SJCRH30 (cell line): ENCODE measurements at regions not wholly inside any gene's neighbourhood (a gene's known extent, or its start where the extent isn't known, plus 50 kb on each side); places are given as distances from the start of the nearest gene placed in this dataset.

ENCODE experiments used
- DNase-seq, 2 experiments: peaks; one replicate each; pipeline ENCODE4 v3.0.0-alpha.2; 2015 to 2020
- H3K27ac ChIP-seq: fragments of 250-450 bp; sonication (Bioruptor Pico); 2 replicates; pipeline ENCODE4 v1.5.1; 2020; ENCODE audit warnings: mild to moderate bottlenecking, moderate library complexity
- H3K27me3 ChIP-seq: fragments of 250-450 bp; sonication (Bioruptor Pico); 2 replicates; pipeline ENCODE4 v1.5.1; 2020; ENCODE audit warnings: mild to moderate bottlenecking, moderate library complexity
- H3K36me3 ChIP-seq: fragments of 250-450 bp; sonication (Bioruptor Pico); 2 replicates; pipeline ENCODE4 v1.5.1; 2020; ENCODE audit warnings: mild to moderate bottlenecking, moderate library complexity
- H3K4me1 ChIP-seq: fragments of 250-450 bp; sonication (Bioruptor Pico); 2 replicates; pipeline ENCODE4 v1.5.1; 2020; ENCODE audit warnings: mild to moderate bottlenecking, moderate library complexity
- H3K4me3 ChIP-seq: fragments of 250-450 bp; sonication (Bioruptor Pico); 2 replicates; pipeline ENCODE4 v1.5.1; 2020; ENCODE audit warnings: mild to moderate bottlenecking, moderate library complexity
- H3K9me3 ChIP-seq: fragments of 250-450 bp; sonication (Bioruptor Pico); replicated peaks from 2 replicates; pipeline ENCODE4 v1.5.1; 2020; ENCODE audit warnings: mild to moderate bottlenecking, moderate library complexity

DNA sequence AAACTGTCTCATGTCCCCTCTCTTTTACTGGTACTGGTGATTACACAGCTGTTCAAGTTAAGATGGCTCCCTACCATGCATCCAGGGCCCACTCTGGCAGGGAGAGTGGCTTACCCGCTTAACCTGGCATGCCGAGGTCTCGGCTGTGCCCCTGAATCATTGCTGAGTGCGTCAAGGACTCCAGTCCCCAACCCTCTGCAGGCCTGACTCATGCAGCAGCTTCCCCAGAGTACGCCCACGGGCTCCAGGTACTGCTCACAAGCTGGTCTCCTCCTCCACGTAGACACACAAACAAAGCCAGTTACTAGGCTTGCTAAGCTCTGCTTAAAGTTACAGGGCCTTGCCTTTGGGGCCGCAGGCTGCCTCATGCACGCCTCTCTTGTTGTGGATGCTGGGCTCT, 447.4 kb downstream of the COG6 start:
- Histone ChIP-seq H3K4me3 (no peak overlapping the region), H3K36me3 (no peaks in the 10 kb centered on the region)

DNA sequence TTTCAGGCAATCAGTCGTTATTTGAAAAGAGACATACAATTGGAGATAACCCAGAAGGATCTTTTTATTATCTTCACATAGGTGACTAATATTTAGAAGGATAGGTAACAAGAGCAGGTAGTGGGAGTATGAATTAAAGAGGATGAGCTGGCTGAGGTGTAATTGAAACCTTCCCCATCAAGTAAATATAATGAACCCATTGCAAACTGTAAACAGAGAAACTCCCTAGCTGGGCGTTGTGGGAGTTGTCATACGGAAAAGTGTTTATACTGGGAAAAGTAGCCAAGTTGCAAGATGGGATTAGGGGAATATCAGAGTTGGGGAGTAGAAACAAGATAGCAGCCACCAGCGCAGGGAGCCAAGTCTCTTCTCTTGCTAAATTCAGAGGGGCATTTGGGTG, 448.4 kb downstream of the COG6 start:
- Histone ChIP-seq H3K27me3 (no peaks in the 10 kb centered on the region), H3K9me3 (peaks cover 9% of the 10 kb centered on the region), H3K27ac (no peak overlapping the region), H3K4me1 (no peaks in the 10 kb centered on the region), H3K4me3 (no peak overlapping the region), H3K36me3 (no peaks in the 10 kb centered on the region)
- DNase-seq = no peak

More for the DNA sequence above, 447.4 kb downstream of the COG6 start:
- DNase-seq = no peak
- Histone ChIP-seq H3K9me3 (peaks cover 9% of the 10 kb centered on the region), H3K27me3 (no peaks in the 10 kb centered on the region), H3K27ac (no peak overlapping the region), H3K4me1 (no peaks in the 10 kb centered on the region)

- peaks cover 1% of the 10 kb centered on the region; the same call in 1 of the 2 replicates for H3K9me3 ChIP-seq
- H3K27me3 ChIP-seq = no peaks in the 10 kb centered on the region
- no peaks in the 10 kb centered on the region for H3K36me3 ChIP-seq
- no peak overlapping the region for H3K4me3 ChIP-seq
- H3K4me1 ChIP-seq = no peaks in the 10 kb centered on the region
- DNase-seq = no peak
- no peak overlapping the region for H3K27ac ChIP-seq
Measured at GRCh38 chr13:40105231-40105630, 449.8 kb downstream of the COG6 start.

DNA sequence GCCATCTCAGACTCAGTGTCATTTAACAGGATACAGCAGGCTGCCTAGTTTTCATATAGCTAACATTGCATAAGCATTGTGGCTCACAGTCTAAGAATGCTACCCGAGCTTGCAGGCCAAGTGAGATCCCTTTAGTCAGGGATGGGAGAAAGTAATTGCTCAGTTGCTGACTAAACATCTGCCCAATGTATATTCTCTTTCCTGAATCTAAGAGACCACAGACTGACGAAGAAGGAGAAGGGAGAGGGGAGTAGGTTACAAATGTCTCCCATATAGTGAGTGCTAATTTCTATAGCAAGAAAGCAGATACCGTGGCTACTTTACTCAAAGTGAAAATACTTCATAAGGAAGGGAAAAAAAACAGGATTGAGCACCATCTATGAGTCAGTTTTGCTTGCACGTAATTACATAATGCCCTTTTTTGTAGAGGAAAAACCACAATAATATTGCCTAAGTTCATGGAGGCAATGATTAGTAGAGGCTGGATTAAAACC, 453.9 kb downstream of the COG6 start:
- no peak for DNase-seq
- Histone ChIP-seq H3K27me3 (no peaks in the 10 kb centered on the region), H3K4me1 (no peaks in the 10 kb centered on the region), H3K27ac (no peak overlapping the region), H3K4me3 (no peak overlapping the region), H3K36me3 (no peaks in the 10 kb centered on the region), H3K9me3 (no peaks in the 10 kb centered on the region; the same call in 1 of the 2 replicates)

DNA sequence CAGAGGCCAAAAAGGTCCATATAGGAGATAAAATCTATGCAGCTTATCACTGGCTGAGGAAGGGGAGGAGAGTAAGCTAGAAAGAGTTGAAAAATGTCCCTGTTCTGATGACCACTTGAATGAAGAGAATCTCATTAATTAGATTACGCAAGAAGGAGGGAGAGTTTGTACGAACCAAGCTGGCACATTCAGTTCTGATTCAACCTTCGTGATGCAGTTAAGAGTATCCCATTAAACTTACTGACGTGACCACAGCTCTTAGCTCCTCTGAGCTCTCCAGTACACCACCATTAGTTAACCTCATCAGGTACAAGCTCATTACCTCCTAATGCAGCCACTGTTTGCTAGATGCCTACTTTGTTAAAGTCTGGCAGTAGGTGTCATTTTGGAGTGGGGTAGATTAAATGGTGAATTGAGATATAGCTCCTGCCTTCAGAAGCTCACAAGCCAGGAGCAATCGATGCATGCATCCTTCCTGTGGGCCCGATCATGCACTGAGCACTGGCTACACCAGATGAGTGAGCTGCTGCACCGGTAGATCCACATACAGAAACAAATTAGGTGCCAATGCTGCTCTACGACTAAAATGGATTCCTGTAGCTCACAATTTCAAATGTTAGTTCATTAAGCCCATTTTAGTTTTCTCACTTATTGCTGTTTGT, 458.3 kb downstream of the COG6 start:
- H3K27ac ChIP-seq = no peak overlapping the region
- H3K4me3 ChIP-seq = no peak overlapping the region
- no peaks in the 10 kb centered on the region for H3K27me3 ChIP-seq
- H3K9me3 ChIP-seq = no peaks in the 10 kb centered on the region
- H3K36me3 ChIP-seq = no peaks in the 10 kb centered on the region
- peaks cover 5% of the 10 kb centered on the region; the same call in 1 of the 2 replicates for H3K4me1 ChIP-seq
- no peak for DNase-seq

DNA sequence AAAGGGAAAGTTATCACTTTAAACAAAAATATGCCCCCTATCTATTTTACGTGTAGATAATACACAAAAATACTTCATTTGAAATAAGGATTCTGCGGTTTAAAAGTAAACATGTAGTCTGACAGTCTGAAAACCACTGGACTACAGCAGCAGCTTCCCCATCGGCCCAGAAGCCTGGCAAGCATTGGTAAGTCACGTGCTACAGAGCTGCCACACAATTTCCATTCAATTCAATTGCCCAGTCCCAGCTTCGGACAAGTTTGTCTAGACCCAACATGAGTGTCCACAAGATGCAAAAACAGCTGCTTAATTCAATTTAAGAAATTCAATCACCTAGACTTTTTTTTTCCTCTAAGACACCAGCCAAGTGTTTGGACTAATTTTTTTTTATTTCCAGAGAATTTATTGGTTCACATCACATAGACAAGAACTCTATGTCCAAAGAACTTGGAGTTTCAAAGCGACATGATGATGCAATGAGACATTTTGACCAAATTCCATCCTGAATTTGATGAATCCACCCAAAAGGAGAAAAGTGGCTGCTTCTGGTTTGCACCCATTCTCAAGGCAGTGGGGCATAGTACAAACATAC, 458.9 kb downstream of the COG6 start:
- peaks cover 5% of the 10 kb centered on the region; the same call in 1 of the 2 replicates for H3K4me1 ChIP-seq
- DNase-seq = no peak
- no peaks in the 10 kb centered on the region for H3K9me3 ChIP-seq
- H3K27ac ChIP-seq = no peak overlapping the region
- no peaks in the 10 kb centered on the region for H3K36me3 ChIP-seq
- H3K27me3 ChIP-seq = no peaks in the 10 kb centered on the region
- H3K4me3 ChIP-seq = no peak overlapping the region

- DNase-seq = no peak
- Histone ChIP-seq H3K9me3 (no peaks in the 10 kb centered on the region), H3K27ac (no peak overlapping the region), H3K4me3 (no peak overlapping the region), H3K36me3 (no peaks in the 10 kb centered on the region), H3K4me1 (peaks cover 5% of the 10 kb centered on the region; the same call in 1 of the 2 replicates), H3K27me3 (no peaks in the 10 kb centered on the region)
Measured at GRCh38 chr13:40115426-40115825, 460.0 kb downstream of the COG6 start.

DNA sequence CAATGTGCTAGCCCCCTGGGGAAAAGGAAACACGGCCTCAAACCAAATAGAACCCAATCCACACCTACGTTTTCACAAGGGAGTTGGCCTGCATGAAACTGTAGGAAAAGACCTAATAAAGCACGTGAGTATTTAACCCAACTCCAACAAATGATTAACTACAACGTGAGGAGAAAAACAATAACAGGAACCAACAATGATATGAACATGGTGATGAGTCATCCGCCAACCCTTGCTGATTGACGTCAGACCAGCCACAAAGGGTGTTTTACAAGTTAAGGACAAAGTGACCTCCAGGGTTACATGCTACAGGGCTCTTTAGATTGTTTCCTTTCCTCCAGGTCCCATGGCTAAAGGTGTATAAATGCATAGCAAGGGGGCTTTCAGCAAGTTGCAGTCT, 460.5 kb downstream of the COG6 start:
- Histone ChIP-seq H3K27ac (no peak overlapping the region), H3K4me3 (no peak overlapping the region), H3K36me3 (no peaks in the 10 kb centered on the region), H3K9me3 (no peaks in the 10 kb centered on the region), H3K4me1 (peaks cover 5% of the 10 kb centered on the region; the same call in 1 of the 2 replicates), H3K27me3 (no peaks in the 10 kb centered on the region)
- DNase-seq = no peak

DNA sequence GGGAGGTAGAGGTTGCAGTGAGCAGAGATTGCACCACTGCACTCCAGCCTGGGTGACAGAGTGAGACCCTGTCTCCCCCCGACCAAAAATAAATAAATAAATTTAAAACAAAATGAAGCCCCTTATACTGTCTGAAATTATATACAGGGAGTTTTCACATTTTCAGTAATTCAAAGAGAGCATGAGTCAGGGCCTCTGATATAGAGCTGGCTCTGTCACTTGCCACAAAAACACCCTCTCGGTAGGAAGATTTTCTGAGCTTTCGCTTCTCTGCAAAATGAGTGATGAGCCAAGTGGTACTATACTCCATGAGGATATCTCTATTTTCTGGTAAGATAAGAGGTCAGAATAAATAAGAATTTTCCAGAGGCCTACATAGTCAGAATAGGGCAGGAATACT, 462.9 kb downstream of the COG6 start:
- no peaks in the 10 kb centered on the region for H3K36me3 ChIP-seq
- H3K4me1 ChIP-seq = peaks cover 21% of the 10 kb centered on the region
- no peaks in the 10 kb centered on the region for H3K27me3 ChIP-seq
- no peaks in the 10 kb centered on the region for H3K9me3 ChIP-seq
- DNase-seq = no peak
- no peak overlapping the region for H3K4me3 ChIP-seq
- no peak overlapping the region for H3K27ac ChIP-seq

GRCh38 chr13:40119852-40120251, 464.4 kb downstream of the COG6 start:
- H3K36me3 ChIP-seq = no peaks in the 10 kb centered on the region
- H3K27me3 ChIP-seq = no peaks in the 10 kb centered on the region
- H3K27ac ChIP-seq = no peak overlapping the region
- no peak for DNase-seq
- H3K4me3 ChIP-seq = no peak overlapping the region
- H3K9me3 ChIP-seq = no peaks in the 10 kb centered on the region
- H3K4me1 ChIP-seq = peaks cover 25% of the 10 kb centered on the region

DNA sequence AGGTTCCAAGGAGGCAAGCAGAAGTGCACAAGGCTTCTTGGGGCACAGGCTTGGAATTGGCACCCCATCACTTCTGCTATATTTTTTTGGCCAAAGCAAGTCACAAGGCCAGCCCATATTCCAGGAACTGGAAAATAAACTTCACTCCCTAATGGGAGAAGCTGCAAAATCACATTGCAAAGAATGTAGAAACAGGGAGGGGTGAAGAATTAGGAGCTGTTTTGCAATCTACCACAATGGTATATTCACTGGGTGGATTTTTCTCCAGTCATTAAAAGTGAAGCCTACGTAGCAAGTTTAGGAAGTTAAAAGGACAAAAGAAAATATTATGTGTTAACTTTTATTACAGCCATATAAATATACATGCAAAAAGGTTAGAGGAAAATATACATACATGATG, 464.8 kb downstream of the COG6 start:
- no peak for DNase-seq
- Histone ChIP-seq H3K27me3 (no peaks in the 10 kb centered on the region), H3K27ac (no peak overlapping the region), H3K36me3 (no peaks in the 10 kb centered on the region), H3K9me3 (no peaks in the 10 kb centered on the region), H3K4me1 (peaks cover 25% of the 10 kb centered on the region), H3K4me3 (no peak overlapping the region)

GRCh38 chr13:40120781-40121180, 465.3 kb downstream of the COG6 start:
- peaks cover 24% of the 10 kb centered on the region for H3K4me1 ChIP-seq
- no peak overlapping the region for H3K27ac ChIP-seq
- H3K36me3 ChIP-seq = no peaks in the 10 kb centered on the region
- no peak for DNase-seq
- no peaks in the 10 kb centered on the region for H3K27me3 ChIP-seq
- no peaks in the 10 kb centered on the region for H3K9me3 ChIP-seq
- no peak overlapping the region for H3K4me3 ChIP-seq

- Histone ChIP-seq H3K4me3 (no peak overlapping the region), H3K27me3 (no peaks in the 10 kb centered on the region), H3K27ac (peak overlapping the region; percentile 14; the same call in 1 of the 2 replicates), H3K9me3 (no peaks in the 10 kb centered on the region), H3K4me1 (peaks cover 20% of the 10 kb centered on the region), H3K36me3 (no peaks in the 10 kb centered on the region)
- peak; percentile 51 to 76 for DNase-seq
Measured at GRCh38 chr13:40121722-40122121, 466.3 kb downstream of the COG6 start.

- Histone ChIP-seq H3K4me1 (peaks cover 20% of the 10 kb centered on the region), H3K27ac (no peak overlapping the region), H3K9me3 (no peaks in the 10 kb centered on the region), H3K36me3 (no peaks in the 10 kb centered on the region), H3K4me3 (no peak overlapping the region), H3K27me3 (no peaks in the 10 kb centered on the region)
- DNase-seq = no peak
Measured at GRCh38 chr13:40123962-40124632, 468.6 kb downstream of the COG6 start.

GRCh38 chr13:40124633-40125015, 469.2 kb downstream of the COG6 start:
- Histone ChIP-seq H3K27me3 (no peaks in the 10 kb centered on the region), H3K36me3 (no peaks in the 10 kb centered on the region), H3K4me3 (no peak overlapping the region), H3K9me3 (no peaks in the 10 kb centered on the region), H3K27ac (no peak overlapping the region), H3K4me1 (peaks cover 20% of the 10 kb centered on the region)
- DNase-seq = no peak
